IMR-90 (cell line): ENCODE measurements at regions not wholly inside any gene's neighbourhood (a gene's known extent, or its start where the extent isn't known, plus 50 kb on each side); places are given as distances from the start of the nearest gene placed in this dataset.

Source experiments
- ATAC-seq: fragments of 200-7000 bp; cut with Tn5 transposase; 2 replicates; pipeline ENCODE4 v1.9.1; 2020; ENCODE audit warnings: low read depth, mild to moderate bottlenecking, moderate library complexity
- BruUV-seq: library from RNA; stranded (reverse); fragments of 400-500 nt; replicated peaks from 2 replicates; lab custom pipeline; 2021; lab: Mats Ljungman, UMichigan
- CTCF ChIA-PET: fragments of 300-600 bp; formaldehyde crosslinking; extraction: SDS; loops from one replicate; lab custom pipeline; 2021; ENCODE audit warnings: antibody characterized with exemption; lab: Yijun Ruan, JAX
- POLR2A ChIA-PET: fragments of 300-600 bp; sonication (Branson Sonifier 250); formaldehyde crosslinking; loops from one replicate; lab custom pipeline; 2022; ENCODE audit warnings: antibody characterized with exemption; ENCODE audit not compliant: unreplicated experiment; lab: Charles Lee
- DNase-seq: peaks from one replicate; pipeline ENCODE4 v3.0.0; 2013
- H2AFZ ChIP-seq: replicated peaks from 2 replicates; pipeline ENCODE3; 2013; ENCODE audit warnings: low read length, mild to moderate bottlenecking; ENCODE audit not compliant: poor library complexity
- H2AK5ac ChIP-seq: 2 replicates; pipeline ENCODE4 v1.6.1; 2013; ENCODE audit warnings: low read depth, low read length, inconsistent platforms
- H2AK9ac ChIP-seq: replicated peaks from 2 replicates; pipeline ENCODE3; 2013; ENCODE audit warnings: mild to moderate bottlenecking, low read depth, low read length, moderate library complexity; ENCODE audit not compliant: poor library complexity
- H2BK120ac ChIP-seq: 2 replicates; pipeline ENCODE4 v1.6.1; 2013; ENCODE audit warnings: low read depth, low read length, inconsistent platforms
- H2BK15ac ChIP-seq: 3 replicates; pipeline ENCODE4 v1.6.1; 2013; ENCODE audit warnings: low read depth, low read length, inconsistent platforms
- H2BK20ac ChIP-seq: 2 replicates; pipeline ENCODE4 v1.6.1; 2013; ENCODE audit warnings: low read depth, mild to moderate bottlenecking, inconsistent platforms, low read length, moderate library complexity
- H2BK5ac ChIP-seq: 2 replicates; pipeline ENCODE4 v1.6.1; 2013; ENCODE audit warnings: mild to moderate bottlenecking, low read depth, low read length, inconsistent platforms; ENCODE audit not compliant: poor library complexity, severe bottlenecking
- H3K14ac ChIP-seq: replicated peaks from 2 replicates; pipeline ENCODE4 v1.6.1; 2013; ENCODE audit warnings: low read depth, low read length, inconsistent platforms
- H3K18ac ChIP-seq: 2 replicates; pipeline ENCODE4 v1.6.1; 2013; ENCODE audit warnings: low read depth, low read length, control low read depth
- H3K23ac ChIP-seq: 2 replicates; pipeline ENCODE4 v1.6.1; 2013; ENCODE audit warnings: low read depth, low read length, inconsistent platforms
- H3K27ac ChIP-seq: 2 replicates; pipeline ENCODE4 v1.5.1; 2013; ENCODE audit warnings: mild to moderate bottlenecking, control low read depth, low read length; ENCODE audit not compliant: insufficient read depth
- H3K27me3 ChIP-seq: 2 replicates; pipeline ENCODE4 v1.6.1; 2013; ENCODE audit warnings: low read length; ENCODE audit not compliant: control insufficient read depth, insufficient read depth
- H3K36me3 ChIP-seq: 2 replicates; pipeline ENCODE4 v1.6.1; 2013; ENCODE audit warnings: low read length, mixed read lengths; ENCODE audit not compliant: control insufficient read depth, insufficient read depth
- H3K4ac ChIP-seq: 2 replicates; pipeline ENCODE4 v1.6.1; 2013; ENCODE audit warnings: low read depth, low read length, inconsistent platforms
- H3K4me1 ChIP-seq: 2 replicates; pipeline ENCODE4 v1.6.1; 2013; ENCODE audit warnings: low read length, mixed read lengths; ENCODE audit not compliant: control insufficient read depth, insufficient read depth
- H3K4me2 ChIP-seq: 2 replicates; pipeline ENCODE4 v1.6.1; 2013; ENCODE audit warnings: low read depth, mild to moderate bottlenecking, control low read depth, low read length, moderate library complexity
- H3K4me3 ChIP-seq: 2 replicates; pipeline ENCODE4 v1.5.1; 2013; ENCODE audit warnings: low read depth, mild to moderate bottlenecking, control low read depth, low read length, moderate library complexity; ENCODE audit not compliant: insufficient read depth
- H3K56ac ChIP-seq: 2 replicates; pipeline ENCODE4 v1.6.1; 2013; ENCODE audit warnings: low read length, inconsistent platforms; ENCODE audit not compliant: insufficient read depth; ENCODE audit errors: extremely low read depth
- H3K79me1 ChIP-seq, 2 experiments: 2 replicates each; pipeline ENCODE4 v1.6.1; 2013; ENCODE audit warnings: low read length in 2 of 2, inconsistent platforms in 1 of 2, low read depth in 1 of 2
- H3K9ac ChIP-seq: 2 replicates; pipeline ENCODE4 v1.6.1; 2013; ENCODE audit warnings: low read depth, low read length, control low read depth
- H3K9me1 ChIP-seq: 2 replicates; pipeline ENCODE4 v1.6.1; 2013; ENCODE audit warnings: low read length, inconsistent platforms; ENCODE audit not compliant: insufficient read depth
- H3K9me3 ChIP-seq: 2 replicates; pipeline ENCODE4 v1.6.1; 2013; ENCODE audit warnings: low read length; ENCODE audit not compliant: control insufficient read depth, insufficient read depth
- H4K20me1 ChIP-seq: 2 replicates; pipeline ENCODE4 v1.6.1; 2013; ENCODE audit warnings: low read length, inconsistent platforms; ENCODE audit not compliant: insufficient read depth
- H4K5ac ChIP-seq: 2 replicates; pipeline ENCODE4 v1.6.1; 2013; ENCODE audit warnings: mild to moderate bottlenecking, low read depth, low read length, control low read depth
- H4K8ac ChIP-seq, 2 experiments: 2 replicates each; pipeline ENCODE4 v1.6.1; 2013; ENCODE audit warnings: low read depth in 2 of 2, low read length in 2 of 2, control low read depth in 1 of 2, inconsistent platforms in 1 of 2
- H4K91ac ChIP-seq: 2 replicates; pipeline ENCODE4 v1.6.1; 2013; ENCODE audit warnings: low read depth, low read length, inconsistent platforms; ENCODE audit not compliant: insufficient read depth
- BHLHE40 ChIP-seq: fragments of 150-350 bp; IDR thresholded peaks from 2 replicates; pipeline ENCODE4 v1.6.1; 2016; ENCODE audit warnings: mild to moderate bottlenecking, low read depth, low read length
- CEBPB ChIP-seq: IDR thresholded peaks from 2 replicates; pipeline ENCODE4 v1.6.1; 2012; ENCODE audit warnings: low read depth, low read length, improper control_type of control experiment
- CHD1 ChIP-seq: IDR thresholded peaks from 2 replicates; pipeline ENCODE4 v1.6.1; 2012; ENCODE audit warnings: low read depth, low read length, improper control_type of control experiment
- FOS ChIP-seq: fragments of 150-350 bp; IDR thresholded peaks from 2 replicates; pipeline ENCODE4 v1.6.1; 2016; ENCODE audit warnings: low read depth, low read length
- MAFK ChIP-seq: IDR thresholded peaks from 2 replicates; pipeline ENCODE4 v1.6.1; 2012; ENCODE audit warnings: low read depth, low read length, improper control_type of control experiment
- MAZ ChIP-seq: IDR thresholded peaks from 2 replicates; pipeline ENCODE4 v1.6.1; 2012; ENCODE audit warnings: low read depth, mild to moderate bottlenecking, low read length, improper control_type of control experiment, moderate library complexity, borderline replicate concordance
- MXI1 ChIP-seq: IDR thresholded peaks from 2 replicates; pipeline ENCODE4 v1.6.1; 2012; ENCODE audit warnings: low read depth, mild to moderate bottlenecking, low read length, moderate library complexity, borderline replicate concordance
- NFE2L2 ChIP-seq: fragments of 150-350 bp; IDR thresholded peaks from 2 replicates; pipeline ENCODE4 v1.6.1; 2016; ENCODE audit warnings: low read depth, mild to moderate bottlenecking, low read length
- POLR2A ChIP-seq: IDR thresholded peaks from 2 replicates; pipeline ENCODE4 v1.6.1; 2012; ENCODE audit warnings: mild to moderate bottlenecking, low read depth, low read length
- RAD21 ChIP-seq: IDR thresholded peaks from 2 replicates; pipeline ENCODE4 v1.6.1; 2012; ENCODE audit warnings: low read length, improper control_type of control experiment
- RCOR1 ChIP-seq: IDR thresholded peaks from 2 replicates; pipeline ENCODE4 v1.6.1; 2012; ENCODE audit warnings: mild to moderate bottlenecking, low read length, improper control_type of control experiment; ENCODE audit not compliant: insufficient replicate concordance
- RFX5 ChIP-seq: IDR thresholded peaks from 2 replicates; pipeline ENCODE4 v1.8.0; 2012; ENCODE audit warnings: low read depth, mild to moderate bottlenecking, low read length, moderate library complexity
- SMC3 ChIP-seq: fragments of 150-350 bp; IDR thresholded peaks from 2 replicates; pipeline ENCODE4 v1.6.1; 2016; ENCODE audit warnings: low read depth, mild to moderate bottlenecking, antibody characterized with exemption, low read length, moderate library complexity
- USF2 ChIP-seq: fragments of 150-350 bp; IDR thresholded peaks from 2 replicates; pipeline ENCODE4 v1.6.1; 2017; ENCODE audit warnings: mild to moderate bottlenecking, antibody characterized with exemption, low read length, low read depth
- WGBS, 2 experiments: methylation state at CpG; one replicate each; pipeline versions ENCODE4 v1.1.5 to v1.1.7; 2013; ENCODE audit warnings: missing lambda C conversion rate in 2 of 2; ENCODE audit not compliant: insufficient read length in 1 of 2; ENCODE audit errors: extremely low coverage in 2 of 2; 5-methylcytosine and 5-hydroxymethylcytosine counted together
- dilution Hi-C: fragments of 300-500 bp; cut with HindIII; formaldehyde crosslinking; loops from one replicate; pipeline ENCODE4 v1.14.3; 2018; ENCODE audit warnings: low sequenced_read_pairs; ENCODE audit not compliant: unreplicated experiment
- in situ Hi-C: fragments of 300-500 bp; cut with MboI; formaldehyde crosslinking; loops from 3 replicates; pipeline ENCODE4 v1.14.3; 2019; ENCODE audit warnings: low sequenced_read_pairs, inconsistent platforms, mixed read lengths
- intact Hi-C: fragments of 100-400 bp; cut with micrococcal nuclease; formaldehyde crosslinking; loops from 2 replicates; pipeline ENCODE4 v1.10.0; 2022
- TF ChIP-seq, protein P1 (sequence below): conservative IDR thresholded peaks from 2 replicates; pipeline ENCODE4 v1.5.1; 2012; ENCODE audit warnings: mild to moderate bottlenecking, low read depth, low read length, improper control_type of control experiment
- TF ChIP-seq, protein P2 (sequence below): fragments of 150-350 bp; IDR thresholded peaks from 2 replicates; pipeline ENCODE4 v1.6.1; 2016; ENCODE audit warnings: low read depth, mild to moderate bottlenecking, low read length, moderate library complexity, borderline replicate concordance

DNA sequence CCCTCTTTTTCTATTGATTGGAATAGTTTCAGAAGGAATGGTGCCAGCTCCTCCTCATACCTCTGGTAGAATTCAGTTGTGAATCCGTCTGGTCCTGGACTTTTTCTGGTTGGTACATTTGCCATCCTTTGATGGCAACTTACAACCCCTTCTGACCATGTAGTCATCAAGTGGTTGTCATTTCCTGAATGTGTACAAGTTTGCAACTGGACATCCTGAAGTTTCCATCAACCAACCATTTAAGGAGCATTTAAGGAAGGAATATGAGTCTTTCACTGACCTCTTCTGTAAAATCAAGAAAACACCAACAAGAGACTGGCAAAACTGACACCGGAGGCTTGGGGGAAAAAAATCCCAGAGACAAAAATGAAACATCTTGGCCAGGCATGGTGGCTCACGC is 97.4 kb downstream of the RIN2 start:
- Histone ChIP-seq H3K27ac (no peak overlapping the region), H3K14ac (no peak overlapping the region), H3K9me1 (0 out of 2 replicates have a peak, but pooled peaks cover 4% of the 10 kb centered on the region), H3K27me3 (no peaks in the 10 kb centered on the region), H4K8ac (no peak overlapping the region), H2AFZ (no peak overlapping the region), H3K18ac (peak overlapping the region; percentile 16; the same call in 1 of the 2 replicates), H4K20me1 (no peaks in the 10 kb centered on the region), H2BK120ac (peak overlapping the region; percentile 53; the same call in 1 of the 2 replicates), H3K56ac (no peak overlapping the region), H4K91ac (no peak overlapping the region), H2BK5ac (no peak overlapping the region), H3K4me2 (no peak overlapping the region), H3K23ac (no peak overlapping the region), H3K4me1 (peaks cover 6% of the 10 kb centered on the region), H2BK20ac (no peak overlapping the region), H2BK15ac (no peak overlapping the region), H3K4ac (no peak overlapping the region), H2AK5ac (no peak overlapping the region), H3K79me1 (peaks cover 0 to 22% of the 10 kb centered on the region in 2 experiments; a peak in 2 of 4 replicates), H2AK9ac (no peak overlapping the region), H3K36me3 (no peaks in the 10 kb centered on the region), H3K9me3 (no peaks in the 10 kb centered on the region), H3K9ac (no peak overlapping the region), H4K5ac (no peak overlapping the region), H3K4me3 (no peak overlapping the region)
- ATAC-seq: no peak
- ChIA-PET POLR2A (no interaction called here), CTCF (no interaction called here)
- WGBS, 2 experiments: no CpG with 5 or more reads among the region's 3 CpGs
- dilution Hi-C loops (no loop called here), intact Hi-C loops (no loop called here), in situ Hi-C loops (no loop called here)
- TF ChIP-seq BHLHE40 (no peak), RCOR1 (no peak), RAD21 (no peak), SMC3 (no peak), POLR2A (no peak), MAFK (no peak), NFE2L2 (no peak), FOS (no peak), MXI1 (no peak), RFX5 (no peak), USF2 (no peak), CEBPB (no peak), MAZ (no peak), CHD1 (no peak)
- TF ChIP-seq, protein P1, sequence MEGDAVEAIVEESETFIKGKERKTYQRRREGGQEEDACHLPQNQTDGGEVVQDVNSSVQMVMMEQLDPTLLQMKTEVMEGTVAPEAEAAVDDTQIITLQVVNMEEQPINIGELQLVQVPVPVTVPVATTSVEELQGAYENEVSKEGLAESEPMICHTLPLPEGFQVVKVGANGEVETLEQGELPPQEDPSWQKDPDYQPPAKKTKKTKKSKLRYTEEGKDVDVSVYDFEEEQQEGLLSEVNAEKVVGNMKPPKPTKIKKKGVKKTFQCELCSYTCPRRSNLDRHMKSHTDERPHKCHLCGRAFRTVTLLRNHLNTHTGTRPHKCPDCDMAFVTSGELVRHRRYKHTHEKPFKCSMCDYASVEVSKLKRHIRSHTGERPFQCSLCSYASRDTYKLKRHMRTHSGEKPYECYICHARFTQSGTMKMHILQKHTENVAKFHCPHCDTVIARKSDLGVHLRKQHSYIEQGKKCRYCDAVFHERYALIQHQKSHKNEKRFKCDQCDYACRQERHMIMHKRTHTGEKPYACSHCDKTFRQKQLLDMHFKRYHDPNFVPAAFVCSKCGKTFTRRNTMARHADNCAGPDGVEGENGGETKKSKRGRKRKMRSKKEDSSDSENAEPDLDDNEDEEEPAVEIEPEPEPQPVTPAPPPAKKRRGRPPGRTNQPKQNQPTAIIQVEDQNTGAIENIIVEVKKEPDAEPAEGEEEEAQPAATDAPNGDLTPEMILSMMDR: no peak
- TF ChIP-seq, protein P2, sequence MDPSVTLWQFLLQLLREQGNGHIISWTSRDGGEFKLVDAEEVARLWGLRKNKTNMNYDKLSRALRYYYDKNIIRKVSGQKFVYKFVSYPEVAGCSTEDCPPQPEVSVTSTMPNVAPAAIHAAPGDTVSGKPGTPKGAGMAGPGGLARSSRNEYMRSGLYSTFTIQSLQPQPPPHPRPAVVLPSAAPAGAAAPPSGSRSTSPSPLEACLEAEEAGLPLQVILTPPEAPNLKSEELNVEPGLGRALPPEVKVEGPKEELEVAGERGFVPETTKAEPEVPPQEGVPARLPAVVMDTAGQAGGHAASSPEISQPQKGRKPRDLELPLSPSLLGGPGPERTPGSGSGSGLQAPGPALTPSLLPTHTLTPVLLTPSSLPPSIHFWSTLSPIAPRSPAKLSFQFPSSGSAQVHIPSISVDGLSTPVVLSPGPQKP: no peak
- DNase-seq: no peak
- no TSS peak for BruUV-seq
